ENCODE measurements at regions not wholly inside any gene's neighbourhood (a gene's known extent, or its start where the extent isn't known, plus 50 kb on each side); places are given as distances from the start of the nearest gene placed in this dataset.

GRCh38 chr4:11264841-11265240, 163.9 kb downstream of the HS3ST1 start:
- H3K27ac ChIP-seq (ENCODE audit: low read depth, low read length, poor library complexity, severe bottlenecking): no peak overlapping the region
- no peaks in the 10 kb centered on the region for H3K9me2 ChIP-seq (ENCODE audit: insufficient read depth, low read length)
- ChIA-PET POLR2A (no interaction called here), CTCF (ENCODE audit: unreplicated experiment) (no interaction called here)
- no peaks in the 10 kb centered on the region for H3K4me1 ChIP-seq (ENCODE audit: insufficient read depth, low read length, poor library complexity, severe bottlenecking)
- no peaks in the 10 kb centered on the region for H3K36me3 ChIP-seq (ENCODE audit: insufficient read depth, low read length)
- no peaks in the 10 kb centered on the region for H3K9me3 ChIP-seq (ENCODE audit: low read length)
- BruUV-seq (replicated peaks): no TSS peak
- TF ChIP-seq EZH2phosphoT487 (IDR thresholded peaks at IDR 0.05; ENCODE audit: borderline replicate concordance, low read depth, low read length) (no peak), CTCF (conservative IDR thresholded peaks at IDR 0.05; ENCODE audit: low read length) (no peak)
- intact Hi-C loops (cut with micrococcal nuclease; ENCODE audit: unreplicated experiment): no loop called here
- no peak overlapping the region for H2AFZ ChIP-seq (ENCODE audit: low read length)
- DNase-seq (ENCODE audit: low spot score): no peak
- H3K4me2 ChIP-seq (ENCODE audit: low read length): no peak overlapping the region
- H3K4me3 ChIP-seq (ENCODE audit: low read depth, low read length, poor library complexity, severe bottlenecking): no peak overlapping the region
- H4K20me1 ChIP-seq (ENCODE audit: insufficient read depth, low read length): no peaks in the 10 kb centered on the region
- no peaks in the 10 kb centered on the region for H3K79me2 ChIP-seq (ENCODE audit: insufficient read depth, low read depth, low read length)

DNA sequence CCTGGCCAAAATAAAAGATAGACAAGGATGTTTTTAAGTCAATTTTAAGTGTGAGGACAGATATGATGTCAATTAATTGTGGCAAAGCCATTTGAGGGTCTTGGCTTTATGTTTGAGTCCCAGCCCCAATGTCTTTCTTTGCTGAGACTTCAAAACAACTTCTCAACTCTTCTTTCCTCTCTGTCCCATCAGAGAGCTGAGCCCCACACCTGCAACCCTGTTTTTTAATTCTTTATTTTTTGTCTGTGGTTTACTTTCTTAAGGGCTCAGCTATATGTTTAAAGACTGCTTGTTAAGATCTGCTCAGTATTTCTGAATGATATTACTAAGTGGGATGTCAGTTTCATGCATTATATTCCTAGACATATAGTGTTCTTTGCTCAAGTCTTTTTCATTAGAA, 164.3 kb downstream of the HS3ST1 start:
- POLR2A ChIA-PET: interaction anchor here (0.7 kb wide), 1 partner anchor 255 kb away, joined by 3 read pairs; no protein-coding TSS in a partner anchor
- no peak overlapping the region for H2AFZ ChIP-seq (ENCODE audit: low read length)
- CTCF ChIA-PET (ENCODE audit: unreplicated experiment): no interaction called here

DNA sequence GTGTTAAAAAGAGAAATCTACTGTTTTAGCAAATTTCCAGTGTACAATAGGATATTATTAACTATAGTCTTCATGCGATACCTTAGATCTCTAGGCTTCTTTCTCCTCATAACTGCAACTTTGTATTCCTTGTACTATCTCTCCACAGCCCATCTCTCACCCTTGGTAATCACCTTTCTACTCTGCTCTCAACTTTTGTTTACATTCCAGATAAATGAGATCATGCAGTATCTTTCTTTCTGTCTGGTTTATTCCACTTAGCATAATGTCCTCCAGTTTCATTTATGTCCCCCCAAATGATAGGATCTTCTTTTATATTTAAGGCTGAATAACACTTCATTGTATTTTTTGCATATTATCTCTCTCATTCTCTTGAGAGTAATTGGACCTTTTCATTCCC, 165.5 kb downstream of the HS3ST1 start:
- H3K4me2 ChIP-seq (ENCODE audit: low read length): no peak overlapping the region
- H3K9me3 ChIP-seq (ENCODE audit: low read length): no peaks in the 10 kb centered on the region
- BruUV-seq (replicated peaks): no TSS peak
- CTCF ChIA-PET (ENCODE audit: unreplicated experiment): no interaction called here
- no peak overlapping the region for H2AFZ ChIP-seq (ENCODE audit: low read length)
- H3K9me2 ChIP-seq (ENCODE audit: insufficient read depth, low read length): no peaks in the 10 kb centered on the region
- intact Hi-C loops (cut with micrococcal nuclease; ENCODE audit: unreplicated experiment): no loop called here
- no peaks in the 10 kb centered on the region for H3K4me1 ChIP-seq (ENCODE audit: insufficient read depth, low read length, poor library complexity, severe bottlenecking)
- no peak for TF ChIP-seq CTCF (conservative IDR thresholded peaks at IDR 0.05; ENCODE audit: low read length)
- no peak for TF ChIP-seq EZH2phosphoT487 (IDR thresholded peaks at IDR 0.05; ENCODE audit: borderline replicate concordance, low read depth, low read length)
- no peaks in the 10 kb centered on the region for H3K79me2 ChIP-seq (ENCODE audit: insufficient read depth, low read depth, low read length)
- H3K4me3 ChIP-seq (ENCODE audit: low read depth, low read length, poor library complexity, severe bottlenecking): no peak overlapping the region
- H4K20me1 ChIP-seq (ENCODE audit: insufficient read depth, low read length): no peaks in the 10 kb centered on the region
- no peak for DNase-seq (ENCODE audit: low spot score)
- no peak overlapping the region for H3K27ac ChIP-seq (ENCODE audit: low read depth, low read length, poor library complexity, severe bottlenecking)
- no peaks in the 10 kb centered on the region for H3K36me3 ChIP-seq (ENCODE audit: insufficient read depth, low read length)
- POLR2A ChIA-PET: no interaction called here

More for the DNA sequence above, 164.3 kb downstream of the HS3ST1 start:
- Histone ChIP-seq H3K27ac (ENCODE audit: low read depth, low read length, poor library complexity, severe bottlenecking) (no peak overlapping the region), H3K9me2 (ENCODE audit: insufficient read depth, low read length) (no peaks in the 10 kb centered on the region), H3K4me3 (ENCODE audit: low read depth, low read length, poor library complexity, severe bottlenecking) (no peak overlapping the region), H3K4me1 (ENCODE audit: insufficient read depth, low read length, poor library complexity, severe bottlenecking) (no peaks in the 10 kb centered on the region), H3K36me3 (ENCODE audit: insufficient read depth, low read length) (no peaks in the 10 kb centered on the region), H3K4me2 (ENCODE audit: low read length) (no peak overlapping the region), H4K20me1 (ENCODE audit: insufficient read depth, low read length) (no peaks in the 10 kb centered on the region), H3K9me3 (ENCODE audit: low read length) (no peaks in the 10 kb centered on the region), H3K79me2 (ENCODE audit: insufficient read depth, low read depth, low read length) (no peaks in the 10 kb centered on the region)
- intact Hi-C loops (cut with micrococcal nuclease; ENCODE audit: unreplicated experiment): no loop called here
- TF ChIP-seq EZH2phosphoT487 (IDR thresholded peaks at IDR 0.05; ENCODE audit: borderline replicate concordance, low read depth, low read length): no peak
- no peak for TF ChIP-seq CTCF (conservative IDR thresholded peaks at IDR 0.05; ENCODE audit: low read length)
- no TSS peak for BruUV-seq (replicated peaks)
- no peak for DNase-seq (ENCODE audit: low spot score)
